ENCODE measurements at regions not wholly inside any gene's neighbourhood (a gene's known extent, or its start where the extent isn't known, plus 50 kb on each side); places are given as distances from the start of the nearest gene placed in this dataset.

DNA sequence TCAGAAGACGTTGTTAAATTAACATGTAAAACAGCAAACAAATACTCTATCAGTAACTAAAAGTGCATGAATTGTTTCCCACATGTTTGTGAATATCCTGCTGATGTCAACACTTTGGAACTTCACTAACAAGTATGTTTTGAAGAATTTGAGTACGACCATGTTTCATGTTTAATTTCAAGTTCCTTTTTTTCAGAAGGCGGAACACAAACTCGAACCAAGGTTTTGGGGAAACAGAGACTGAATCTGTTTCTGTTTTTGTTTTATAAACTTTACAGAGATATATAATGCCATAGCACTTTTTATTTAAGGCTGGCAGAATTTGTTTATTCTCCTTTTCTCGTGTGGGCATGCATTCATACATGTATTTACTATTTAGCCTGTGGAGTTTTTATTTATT is 509.3 kb upstream of the CITED2 start:
- TF ChIP-seq ZNF274 (IDR thresholded peaks at IDR 0.05; ENCODE audit: low read depth, low read length) (no peak), SUZ12 (IDR thresholded peaks at IDR 0.05; ENCODE audit: extremely low read depth, insufficient read depth, insufficient read length) (no peak), YY1 (IDR thresholded peaks at IDR 0.05; ENCODE audit: insufficient read depth, insufficient read length) (no peak)
